Testis (tissue), 2 donors: ENCODE measurements at regions not wholly inside any gene's neighbourhood (a gene's known extent, or its start where the extent isn't known, plus 50 kb on each side); places are given as distances from the start of the nearest gene placed in this dataset.

Experiments used
- POLR2A ChIP-seq: fragments of 450-650 bp; IDR thresholded peaks from one replicate; pipeline ENCODE4 v1.6.1; 2017; ENCODE audit warnings: antibody characterized with exemption, mild to moderate bottlenecking, moderate library complexity
- TF ChIP-seq, protein P1 (sequence below), 3 experiments: fragments of 450-650 bp in 2 of 3; fragments of 200-600 bp in 1 of 3; sonication (generic) in 1 of 3; IDR thresholded peaks; one replicate each; pipeline ENCODE4 v1.5.1; 2016 to 2019; ENCODE audit warnings: antibody characterized with exemption in 3 of 3, mild to moderate bottlenecking in 2 of 3, moderate library complexity in 1 of 3

DNA sequence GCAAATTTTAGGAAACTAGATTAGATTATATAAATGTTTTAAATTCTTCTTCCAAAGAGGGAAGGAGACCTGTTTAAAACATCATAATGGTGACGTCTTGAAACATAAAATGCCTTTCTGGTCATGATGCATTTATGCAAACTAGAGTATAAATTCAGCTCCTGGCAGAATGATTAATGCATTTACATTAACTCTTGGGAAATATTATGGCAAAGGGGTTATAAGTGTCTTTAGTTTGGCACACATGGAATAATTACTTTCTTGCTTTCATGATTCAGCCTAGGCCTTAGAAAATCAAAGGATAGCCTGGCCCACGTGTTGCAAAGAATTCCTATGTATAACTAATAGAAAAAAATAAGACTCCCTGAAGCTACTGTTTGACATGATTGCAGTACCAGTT is 639.2 kb downstream of the RFPL4B start:
- TF ChIP-seq, protein P1, sequence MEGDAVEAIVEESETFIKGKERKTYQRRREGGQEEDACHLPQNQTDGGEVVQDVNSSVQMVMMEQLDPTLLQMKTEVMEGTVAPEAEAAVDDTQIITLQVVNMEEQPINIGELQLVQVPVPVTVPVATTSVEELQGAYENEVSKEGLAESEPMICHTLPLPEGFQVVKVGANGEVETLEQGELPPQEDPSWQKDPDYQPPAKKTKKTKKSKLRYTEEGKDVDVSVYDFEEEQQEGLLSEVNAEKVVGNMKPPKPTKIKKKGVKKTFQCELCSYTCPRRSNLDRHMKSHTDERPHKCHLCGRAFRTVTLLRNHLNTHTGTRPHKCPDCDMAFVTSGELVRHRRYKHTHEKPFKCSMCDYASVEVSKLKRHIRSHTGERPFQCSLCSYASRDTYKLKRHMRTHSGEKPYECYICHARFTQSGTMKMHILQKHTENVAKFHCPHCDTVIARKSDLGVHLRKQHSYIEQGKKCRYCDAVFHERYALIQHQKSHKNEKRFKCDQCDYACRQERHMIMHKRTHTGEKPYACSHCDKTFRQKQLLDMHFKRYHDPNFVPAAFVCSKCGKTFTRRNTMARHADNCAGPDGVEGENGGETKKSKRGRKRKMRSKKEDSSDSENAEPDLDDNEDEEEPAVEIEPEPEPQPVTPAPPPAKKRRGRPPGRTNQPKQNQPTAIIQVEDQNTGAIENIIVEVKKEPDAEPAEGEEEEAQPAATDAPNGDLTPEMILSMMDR (IDR thresholded peaks at IDR 0.05), result no peak
- TF ChIP-seq POLR2A, result no peak
